GM12878 (cell line): ENCODE measurements at regions not wholly inside any gene's neighbourhood (a gene's known extent, or its start where the extent isn't known, plus 50 kb on each side); places are given as distances from the start of the nearest gene placed in this dataset.

ENCODE experiments used
- HCFC1 ChIP-seq: fragments of 150-350 bp; IDR thresholded peaks from 2 replicates; pipeline ENCODE4 v1.6.1; 2014; ENCODE audit warnings: low read length
- NR2C1 ChIP-seq: fragments of 450-650 bp; IDR thresholded peaks from 2 replicates; pipeline ENCODE4 v1.6.1; 2017; ENCODE audit warnings: antibody characterized with exemption, mild to moderate bottlenecking, moderate library complexity
- NRF1 ChIP-seq: conservative IDR thresholded peaks from 2 replicates; pipeline ENCODE4 v1.6.1; 2011; ENCODE audit warnings: mild to moderate bottlenecking, low read depth, low read length, improper control_type of control experiment
- POLR2A ChIP-seq: IDR thresholded peaks from 2 replicates; pipeline ENCODE4 v1.6.1; 2011; ENCODE audit warnings: low read depth, mild to moderate bottlenecking, low read length
- SRF ChIP-seq, 2 experiments: IDR thresholded peaks; 2 replicates each; pipeline ENCODE4 v1.6.1; 2011; ENCODE audit warnings: low read depth in 2 of 2, low read length in 2 of 2, mild to moderate bottlenecking in 1 of 2, moderate library complexity in 1 of 2
- TAF1 ChIP-seq: IDR thresholded peaks from 2 replicates; pipeline ENCODE4 v1.6.1; 2011; ENCODE audit warnings: mild to moderate bottlenecking, low read depth, low read length, borderline replicate concordance
- TF ChIP-seq, protein P1 (sequence below), 3 experiments: IDR thresholded peaks in 2 of 3; conservative IDR thresholded peaks in 1 of 3; 2 replicates each; pipeline ENCODE4 v1.5.1; 2011; ENCODE audit warnings: low read depth in 3 of 3, low read length in 3 of 3, mild to moderate bottlenecking in 3 of 3, control low read depth in 2 of 3, moderate library complexity in 2 of 3, inconsistent platforms in 1 of 3, mixed read lengths in 1 of 3; ENCODE audit not compliant: control insufficient read depth in 2 of 3, insufficient read depth in 1 of 3; ENCODE audit errors: extremely low read depth in 1 of 3
- TF ChIP-seq, protein P2 (sequence below): fragments of 450-650 bp; IDR thresholded peaks from 2 replicates; pipeline ENCODE4 v1.6.1; 2017; ENCODE audit warnings: mild to moderate bottlenecking
- TF ChIP-seq, protein P3 (sequence below): IDR thresholded peaks from 2 replicates; pipeline ENCODE4 v1.6.1; 2012; ENCODE audit warnings: mild to moderate bottlenecking, low read depth, low read length

DNA sequence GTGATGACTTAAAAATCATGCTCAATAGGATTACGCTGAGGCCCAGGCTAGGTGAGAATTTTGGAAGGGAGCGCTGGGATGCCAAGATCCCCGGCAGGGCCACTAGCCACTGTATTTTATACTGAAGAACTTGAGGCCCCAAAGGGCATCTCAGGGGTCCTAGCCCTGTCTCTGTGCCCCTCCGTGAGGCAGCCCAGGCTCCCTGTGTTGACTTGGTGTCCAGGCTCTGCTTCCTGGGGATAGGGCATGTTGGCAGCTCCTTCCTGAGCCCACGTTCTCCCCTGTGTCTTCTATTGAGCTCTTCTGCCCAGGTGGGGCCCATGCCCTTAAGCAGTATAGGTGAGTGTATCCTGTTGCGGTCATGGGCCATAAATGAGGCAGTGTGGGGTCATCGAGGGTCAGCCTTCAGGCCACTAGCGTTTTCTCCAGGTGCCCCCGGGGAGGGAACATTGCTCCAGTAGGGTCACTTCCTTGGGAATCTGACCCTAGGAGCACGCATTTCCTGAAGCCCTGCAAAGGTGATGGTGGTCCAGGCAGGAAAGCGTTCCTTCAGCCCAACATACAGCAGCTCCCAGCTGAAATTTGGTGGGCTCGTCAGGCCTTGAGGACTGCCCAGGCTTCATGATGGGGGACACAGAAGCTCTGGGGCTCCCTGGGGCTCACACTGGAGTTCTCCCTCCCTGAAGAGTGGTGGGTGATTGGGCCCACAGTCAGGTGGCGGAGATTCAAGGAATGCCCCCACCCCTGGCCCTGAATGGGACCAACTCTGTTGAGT, 189.4 kb downstream of the UBE3A start:
- TF ChIP-seq, protein P1, sequence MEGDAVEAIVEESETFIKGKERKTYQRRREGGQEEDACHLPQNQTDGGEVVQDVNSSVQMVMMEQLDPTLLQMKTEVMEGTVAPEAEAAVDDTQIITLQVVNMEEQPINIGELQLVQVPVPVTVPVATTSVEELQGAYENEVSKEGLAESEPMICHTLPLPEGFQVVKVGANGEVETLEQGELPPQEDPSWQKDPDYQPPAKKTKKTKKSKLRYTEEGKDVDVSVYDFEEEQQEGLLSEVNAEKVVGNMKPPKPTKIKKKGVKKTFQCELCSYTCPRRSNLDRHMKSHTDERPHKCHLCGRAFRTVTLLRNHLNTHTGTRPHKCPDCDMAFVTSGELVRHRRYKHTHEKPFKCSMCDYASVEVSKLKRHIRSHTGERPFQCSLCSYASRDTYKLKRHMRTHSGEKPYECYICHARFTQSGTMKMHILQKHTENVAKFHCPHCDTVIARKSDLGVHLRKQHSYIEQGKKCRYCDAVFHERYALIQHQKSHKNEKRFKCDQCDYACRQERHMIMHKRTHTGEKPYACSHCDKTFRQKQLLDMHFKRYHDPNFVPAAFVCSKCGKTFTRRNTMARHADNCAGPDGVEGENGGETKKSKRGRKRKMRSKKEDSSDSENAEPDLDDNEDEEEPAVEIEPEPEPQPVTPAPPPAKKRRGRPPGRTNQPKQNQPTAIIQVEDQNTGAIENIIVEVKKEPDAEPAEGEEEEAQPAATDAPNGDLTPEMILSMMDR (IDR thresholded peaks at IDR 0.05 in 2 of 3, conservative IDR thresholded peaks at IDR 0.05 in 1 of 3; ENCODE audit: control insufficient read depth in 2 of 3, extremely low read depth in 1 of 3, insufficient read depth in 1 of 3, low read depth in 3 of 3, low read length in 3 of 3): no peak
- TF ChIP-seq NR2C1: no peak
- TF ChIP-seq, protein P2, sequence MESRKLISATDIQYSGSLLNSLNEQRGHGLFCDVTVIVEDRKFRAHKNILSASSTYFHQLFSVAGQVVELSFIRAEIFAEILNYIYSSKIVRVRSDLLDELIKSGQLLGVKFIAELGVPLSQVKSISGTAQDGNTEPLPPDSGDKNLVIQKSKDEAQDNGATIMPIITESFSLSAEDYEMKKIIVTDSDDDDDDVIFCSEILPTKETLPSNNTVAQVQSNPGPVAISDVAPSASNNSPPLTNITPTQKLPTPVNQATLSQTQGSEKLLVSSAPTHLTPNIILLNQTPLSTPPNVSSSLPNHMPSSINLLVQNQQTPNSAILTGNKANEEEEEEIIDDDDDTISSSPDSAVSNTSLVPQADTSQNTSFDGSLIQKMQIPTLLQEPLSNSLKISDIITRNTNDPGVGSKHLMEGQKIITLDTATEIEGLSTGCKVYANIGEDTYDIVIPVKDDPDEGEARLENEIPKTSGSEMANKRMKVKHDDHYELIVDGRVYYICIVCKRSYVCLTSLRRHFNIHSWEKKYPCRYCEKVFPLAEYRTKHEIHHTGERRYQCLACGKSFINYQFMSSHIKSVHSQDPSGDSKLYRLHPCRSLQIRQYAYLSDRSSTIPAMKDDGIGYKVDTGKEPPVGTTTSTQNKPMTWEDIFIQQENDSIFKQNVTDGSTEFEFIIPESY: no peak
- TF ChIP-seq POLR2A: no peak
- no peak for TF ChIP-seq SRF (IDR thresholded peaks at IDR 0.05; ENCODE audit: low read depth in 2 of 2, low read length in 2 of 2)
- TF ChIP-seq NRF1: no peak
- TF ChIP-seq TAF1: no peak
- no peak for TF ChIP-seq HCFC1
- TF ChIP-seq, protein P3, sequence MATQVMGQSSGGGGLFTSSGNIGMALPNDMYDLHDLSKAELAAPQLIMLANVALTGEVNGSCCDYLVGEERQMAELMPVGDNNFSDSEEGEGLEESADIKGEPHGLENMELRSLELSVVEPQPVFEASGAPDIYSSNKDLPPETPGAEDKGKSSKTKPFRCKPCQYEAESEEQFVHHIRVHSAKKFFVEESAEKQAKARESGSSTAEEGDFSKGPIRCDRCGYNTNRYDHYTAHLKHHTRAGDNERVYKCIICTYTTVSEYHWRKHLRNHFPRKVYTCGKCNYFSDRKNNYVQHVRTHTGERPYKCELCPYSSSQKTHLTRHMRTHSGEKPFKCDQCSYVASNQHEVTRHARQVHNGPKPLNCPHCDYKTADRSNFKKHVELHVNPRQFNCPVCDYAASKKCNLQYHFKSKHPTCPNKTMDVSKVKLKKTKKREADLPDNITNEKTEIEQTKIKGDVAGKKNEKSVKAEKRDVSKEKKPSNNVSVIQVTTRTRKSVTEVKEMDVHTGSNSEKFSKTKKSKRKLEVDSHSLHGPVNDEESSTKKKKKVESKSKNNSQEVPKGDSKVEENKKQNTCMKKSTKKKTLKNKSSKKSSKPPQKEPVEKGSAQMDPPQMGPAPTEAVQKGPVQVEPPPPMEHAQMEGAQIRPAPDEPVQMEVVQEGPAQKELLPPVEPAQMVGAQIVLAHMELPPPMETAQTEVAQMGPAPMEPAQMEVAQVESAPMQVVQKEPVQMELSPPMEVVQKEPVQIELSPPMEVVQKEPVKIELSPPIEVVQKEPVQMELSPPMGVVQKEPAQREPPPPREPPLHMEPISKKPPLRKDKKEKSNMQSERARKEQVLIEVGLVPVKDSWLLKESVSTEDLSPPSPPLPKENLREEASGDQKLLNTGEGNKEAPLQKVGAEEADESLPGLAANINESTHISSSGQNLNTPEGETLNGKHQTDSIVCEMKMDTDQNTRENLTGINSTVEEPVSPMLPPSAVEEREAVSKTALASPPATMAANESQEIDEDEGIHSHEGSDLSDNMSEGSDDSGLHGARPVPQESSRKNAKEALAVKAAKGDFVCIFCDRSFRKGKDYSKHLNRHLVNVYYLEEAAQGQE: no peak
